ENCODE measurements at regions not wholly inside any gene's neighbourhood (a gene's known extent, or its start where the extent isn't known, plus 50 kb on each side); places are given as distances from the start of the nearest gene placed in this dataset.

- H4K20me1 ChIP-seq (ENCODE audit: insufficient read depth): no peaks in the 10 kb centered on the region
- H3K9me3 ChIP-seq (ENCODE audit: low read length): peaks cover 4% of the 10 kb centered on the region
- no peaks in the 10 kb centered on the region for H3K79me2 ChIP-seq (replicated peaks; ENCODE audit: insufficient read depth, low read length)
- H3F3A ChIP-seq (ENCODE audit: insufficient read depth, low read length, poor library complexity, severe bottlenecking): no peaks in the 10 kb centered on the region
- H3K27me3 ChIP-seq (ENCODE audit: insufficient read depth, low read depth, low read length): no peaks in the 10 kb centered on the region
- no peak overlapping the region for H3K27ac ChIP-seq (ENCODE audit: low read length)
- H3K4me3 ChIP-seq (ENCODE audit: low read length): no peak overlapping the region
- H2AFZ ChIP-seq (ENCODE audit: low read depth, low read length): no peak overlapping the region
- H3K9me2 ChIP-seq (ENCODE audit: insufficient read depth, low read length): no peaks in the 10 kb centered on the region
- no peak for TF ChIP-seq TAF1 (IDR thresholded peaks at IDR 0.05; ENCODE audit: low read depth)
- TF ChIP-seq REST (IDR thresholded peaks at IDR 0.05; ENCODE audit: borderline replicate concordance): no peak
- no peak for TF ChIP-seq MXI1 (conservative IDR thresholded peaks at IDR 0.05; ENCODE audit: poor library complexity, severe bottlenecking)
- TF ChIP-seq POLR2AphosphoS5 (IDR thresholded peaks at IDR 0.05): no peak
- no peak overlapping the region for H3K4me2 ChIP-seq (ENCODE audit: low read length)
- H3K36me3 ChIP-seq (ENCODE audit: insufficient read depth, low read length): no peaks in the 10 kb centered on the region
- H3K9ac ChIP-seq (ENCODE audit: low read length): no peak overlapping the region
Observed at GRCh38 chr5:6321078-6321477, 57.3 kb downstream of the MED10 start.

- Histone ChIP-seq H3K9ac (ENCODE audit: low read length) (no peak overlapping the region), H3K9me3 (ENCODE audit: low read length) (peaks cover 4% of the 10 kb centered on the region), H3F3A (ENCODE audit: insufficient read depth, low read length, poor library complexity, severe bottlenecking) (no peaks in the 10 kb centered on the region), H2AFZ (ENCODE audit: low read depth, low read length) (no peak overlapping the region), H3K9me2 (ENCODE audit: insufficient read depth, low read length) (no peaks in the 10 kb centered on the region), H3K27me3 (ENCODE audit: insufficient read depth, low read depth, low read length) (no peaks in the 10 kb centered on the region), H3K27ac (ENCODE audit: low read length) (no peak overlapping the region), H3K79me2 (replicated peaks; ENCODE audit: insufficient read depth, low read length) (no peaks in the 10 kb centered on the region), H4K20me1 (ENCODE audit: insufficient read depth) (no peaks in the 10 kb centered on the region), H3K4me2 (ENCODE audit: low read length) (no peak overlapping the region), H3K36me3 (ENCODE audit: insufficient read depth, low read length) (no peaks in the 10 kb centered on the region), H3K4me3 (ENCODE audit: low read length) (no peak overlapping the region)
- TF ChIP-seq RAD21 (conservative IDR thresholded peaks at IDR 0.05) (no peak), SMC3 (conservative IDR thresholded peaks at IDR 0.05; ENCODE audit: poor library complexity) (no peak), TAF1 (IDR thresholded peaks at IDR 0.05; ENCODE audit: low read depth) (no peak), POLR2AphosphoS5 (IDR thresholded peaks at IDR 0.05) (no peak), REST (IDR thresholded peaks at IDR 0.05; ENCODE audit: borderline replicate concordance) (no peak), MXI1 (conservative IDR thresholded peaks at IDR 0.05; ENCODE audit: poor library complexity, severe bottlenecking) (no peak), EZH2 (IDR thresholded peaks at IDR 0.05; ENCODE audit: borderline replicate concordance, insufficient read depth, low read length, poor library complexity, severe bottlenecking) (no peak), CTCF (IDR thresholded peaks at IDR 0.05; ENCODE audit: poor library complexity, severe bottlenecking) (no peak), EP300 (conservative IDR thresholded peaks at IDR 0.05; ENCODE audit: poor library complexity, severe bottlenecking) (no peak)
Observed at GRCh38 chr5:6319116-6319515, 59.2 kb downstream of the MED10 start.

All from neural cell (in vitro differentiated cells).